Activated T-cell treated with anti-CD3 and anti-CD28 coated beads, Interleukin-2, amount 50 U/mL, for 24 hours (primary cell): ENCODE measurements at regions not wholly inside any gene's neighbourhood (a gene's known extent, or its start where the extent isn't known, plus 50 kb on each side); places are given as distances from the start of the nearest gene placed in this dataset.
"Not testable (repeated sequence)": the region's sequence is repeated elsewhere in the genome, so short reads cannot be mapped to it uniquely, and the experiment has no call there.

Source experiments
- DNase-seq: peaks from one replicate; pipeline ENCODE4 v3.0.0-alpha.2; 2020
- H3K27ac Mint-ChIP-seq: 2 replicates; pipeline ENCODE4 v1.8.0; 2020; ENCODE audit warnings: mild to moderate bottlenecking, mixed read lengths
- H3K27me3 Mint-ChIP-seq: 2 replicates; pipeline ENCODE4 v1.8.0; 2020; ENCODE audit warnings: mixed read lengths
- H3K36me3 Mint-ChIP-seq: 2 replicates; pipeline ENCODE4 v1.8.0; 2020; ENCODE audit warnings: low read depth, mixed read lengths
- H3K4me1 Mint-ChIP-seq: 2 replicates; pipeline ENCODE4 v1.8.0; 2020; ENCODE audit warnings: low read depth, mixed read lengths
- H3K4me3 Mint-ChIP-seq: 2 replicates; pipeline ENCODE4 v1.8.0; 2020; ENCODE audit warnings: mild to moderate bottlenecking, moderate library complexity, mixed read lengths
- H3K9me3 Mint-ChIP-seq: 2 replicates; pipeline ENCODE4 v1.8.0; 2020; ENCODE audit warnings: mixed read lengths

DNA sequence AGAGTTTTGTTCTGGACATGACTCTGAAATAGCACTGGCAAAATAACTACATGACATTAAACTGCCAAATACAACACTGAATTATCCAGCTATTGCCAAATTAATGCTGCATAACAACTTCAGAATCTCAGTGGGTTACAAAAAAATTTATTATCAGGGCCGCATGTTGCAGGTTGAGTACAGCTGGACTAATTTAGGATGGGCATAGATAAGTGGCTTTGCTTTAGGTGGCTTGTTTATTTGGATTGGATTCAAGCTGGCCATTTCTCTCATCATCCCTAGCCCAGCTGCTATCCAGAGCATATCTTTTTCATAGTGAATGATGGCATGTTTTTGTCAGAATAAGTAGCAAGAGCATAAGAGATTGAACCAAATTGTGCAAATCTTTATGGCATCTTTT, 1277.1 kb downstream of the REEP3 start:
- Mint-ChIP-seq H3K27ac (no peak overlapping the region), H3K36me3 (no peaks in the 10 kb centered on the region), H3K4me1 (no peaks in the 10 kb centered on the region), H3K4me3 (no peak overlapping the region), H3K9me3 (peaks cover 7% of the 10 kb centered on the region), H3K27me3 (no peaks in the 10 kb centered on the region)
- no peak for DNase-seq

DNA sequence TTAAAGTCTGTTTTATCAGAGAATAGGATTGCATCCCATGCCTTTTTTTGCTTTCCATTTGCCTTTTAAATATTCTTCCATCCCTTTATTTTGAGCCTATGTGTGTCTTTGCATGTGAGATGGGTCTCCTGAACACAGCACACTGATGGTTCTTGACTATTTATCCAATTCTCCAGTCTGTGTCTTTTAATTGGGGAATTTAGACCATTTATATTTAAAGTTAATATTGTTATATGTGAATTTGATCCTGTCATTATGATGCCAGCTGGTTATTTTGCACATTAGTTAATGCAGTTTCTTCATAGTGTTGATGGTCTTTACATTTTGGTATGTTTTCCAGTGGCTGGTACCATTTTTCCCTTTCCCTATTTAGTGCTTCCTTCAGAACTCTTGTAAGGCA, 1287.0 kb downstream of the REEP3 start:
- H3K36me3 Mint-ChIP-seq, H3K9me3 Mint-ChIP-seq, H3K4me3 Mint-ChIP-seq, H3K4me1 Mint-ChIP-seq, H3K27me3 Mint-ChIP-seq, DNase-seq, H3K27ac Mint-ChIP-seq: not testable (repeated sequence)

- H3K36me3 Mint-ChIP-seq, H3K4me3 Mint-ChIP-seq, DNase-seq, H3K27ac Mint-ChIP-seq, H3K4me1 Mint-ChIP-seq, H3K27me3 Mint-ChIP-seq, H3K9me3 Mint-ChIP-seq: not testable (repeated sequence)
These were observed 1288.8 kb downstream of the REEP3 start for GRCh38 chr10:64810046-64810445.

- Mint-ChIP-seq H3K4me1 (no peaks in the 10 kb centered on the region), H3K27me3 (no peaks in the 10 kb centered on the region), H3K9me3 (peaks cover 8% of the 10 kb centered on the region), H3K27ac (no peak overlapping the region), H3K4me3 (no peak overlapping the region), H3K36me3 (no peaks in the 10 kb centered on the region)
- no peak for DNase-seq
These were observed 1292.2 kb downstream of the REEP3 start for GRCh38 chr10:64813391-64813790.

GRCh38 chr10:64814201-64814600, 1293.0 kb downstream of the REEP3 start:
- no peaks in the 10 kb centered on the region for H3K27me3 Mint-ChIP-seq
- H3K27ac Mint-ChIP-seq = no peak overlapping the region
- H3K9me3 Mint-ChIP-seq = peaks cover 8% of the 10 kb centered on the region
- no peak for DNase-seq
- H3K36me3 Mint-ChIP-seq = no peaks in the 10 kb centered on the region
- no peaks in the 10 kb centered on the region for H3K4me1 Mint-ChIP-seq
- no peak overlapping the region for H3K4me3 Mint-ChIP-seq

DNA sequence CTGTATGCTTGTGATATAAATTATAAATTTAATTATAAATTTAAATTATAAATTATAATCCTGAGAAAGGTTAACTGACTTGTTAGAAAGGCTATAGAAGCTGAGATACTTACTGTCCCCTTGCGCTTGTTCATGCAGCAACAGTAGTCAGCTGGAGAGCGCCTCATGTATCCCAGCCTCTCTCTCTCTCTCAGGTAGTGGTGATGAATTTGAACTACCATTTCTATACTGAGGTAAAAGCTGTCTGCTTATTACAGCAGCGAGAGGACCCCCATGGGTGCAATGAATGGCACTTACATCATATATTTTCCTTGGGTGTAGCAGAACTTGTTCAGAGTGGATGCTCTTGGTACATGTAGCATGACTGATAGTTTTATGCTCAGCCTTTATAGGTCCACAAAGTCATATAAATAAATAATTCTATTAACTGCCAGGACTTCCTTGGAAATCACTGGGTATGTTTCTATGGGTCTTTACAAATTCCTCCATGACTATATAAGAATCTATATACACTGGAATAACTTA, 1308.7 kb downstream of the REEP3 start:
- DNase-seq = no peak
- no peaks in the 10 kb centered on the region for H3K36me3 Mint-ChIP-seq
- peaks cover 6% of the 10 kb centered on the region for H3K9me3 Mint-ChIP-seq
- H3K27me3 Mint-ChIP-seq = no peaks in the 10 kb centered on the region
- H3K27ac Mint-ChIP-seq = no peak overlapping the region
- H3K4me3 Mint-ChIP-seq = no peak overlapping the region
- H3K4me1 Mint-ChIP-seq = no peaks in the 10 kb centered on the region

DNA sequence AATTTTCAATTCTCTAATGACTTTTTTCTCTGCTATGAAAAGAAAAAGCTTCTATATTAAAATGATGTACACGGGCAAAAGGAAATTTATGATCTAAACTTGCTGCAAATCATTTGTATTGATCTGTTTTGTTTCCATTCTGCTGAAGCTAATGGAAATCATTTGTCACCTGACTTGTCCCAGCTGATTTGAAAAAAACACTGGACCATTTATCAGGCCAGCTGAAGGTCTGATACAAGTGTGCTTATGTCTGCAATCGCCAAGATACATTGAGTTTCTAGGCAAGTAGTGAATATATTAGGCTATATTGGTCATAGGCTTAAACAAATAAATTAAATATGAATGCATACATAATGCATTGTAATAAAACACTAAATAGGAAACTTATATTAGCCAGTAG, 1309.7 kb downstream of the REEP3 start:
- no peak overlapping the region for H3K4me3 Mint-ChIP-seq
- no peaks in the 10 kb centered on the region for H3K27me3 Mint-ChIP-seq
- H3K27ac Mint-ChIP-seq = no peak overlapping the region
- no peaks in the 10 kb centered on the region for H3K36me3 Mint-ChIP-seq
- H3K9me3 Mint-ChIP-seq = peaks cover 5% of the 10 kb centered on the region
- DNase-seq = no peak
- no peaks in the 10 kb centered on the region for H3K4me1 Mint-ChIP-seq

DNA sequence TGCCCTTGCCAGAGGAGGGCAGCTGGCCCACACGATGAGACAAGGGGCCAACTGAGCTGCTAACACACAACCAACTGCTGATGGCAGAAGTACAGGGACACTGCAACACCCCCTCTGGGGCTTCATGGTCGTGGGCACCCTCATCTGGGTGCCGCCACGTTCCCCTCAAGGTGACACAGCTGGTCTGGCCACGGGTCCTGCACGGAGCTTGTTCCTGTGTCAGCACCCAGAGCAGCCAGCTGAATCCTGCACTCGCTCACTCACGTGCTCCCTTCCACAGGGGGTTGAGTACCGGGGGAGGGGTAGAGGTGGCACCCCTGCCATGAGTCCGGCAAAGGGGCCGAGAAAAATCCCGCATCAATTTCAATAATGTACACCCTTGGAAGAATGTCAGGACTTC, 1319.1 kb downstream of the REEP3 start:
- H3K9me3 Mint-ChIP-seq = peaks cover 7% of the 10 kb centered on the region
- DNase-seq = no peak
- no peaks in the 10 kb centered on the region for H3K27me3 Mint-ChIP-seq
- no peak overlapping the region for H3K4me3 Mint-ChIP-seq
- H3K4me1 Mint-ChIP-seq = no peaks in the 10 kb centered on the region
- H3K36me3 Mint-ChIP-seq = no peaks in the 10 kb centered on the region
- no peak overlapping the region for H3K27ac Mint-ChIP-seq

GRCh38 chr10:64846700-64847099, 1325.5 kb downstream of the REEP3 start:
- H3K4me1 Mint-ChIP-seq = no peaks in the 10 kb centered on the region
- no peak overlapping the region for H3K4me3 Mint-ChIP-seq
- H3K9me3 Mint-ChIP-seq = peaks cover 6% of the 10 kb centered on the region
- no peak overlapping the region for H3K27ac Mint-ChIP-seq
- H3K27me3 Mint-ChIP-seq = no peaks in the 10 kb centered on the region
- DNase-seq = no peak
- no peaks in the 10 kb centered on the region for H3K36me3 Mint-ChIP-seq

DNA sequence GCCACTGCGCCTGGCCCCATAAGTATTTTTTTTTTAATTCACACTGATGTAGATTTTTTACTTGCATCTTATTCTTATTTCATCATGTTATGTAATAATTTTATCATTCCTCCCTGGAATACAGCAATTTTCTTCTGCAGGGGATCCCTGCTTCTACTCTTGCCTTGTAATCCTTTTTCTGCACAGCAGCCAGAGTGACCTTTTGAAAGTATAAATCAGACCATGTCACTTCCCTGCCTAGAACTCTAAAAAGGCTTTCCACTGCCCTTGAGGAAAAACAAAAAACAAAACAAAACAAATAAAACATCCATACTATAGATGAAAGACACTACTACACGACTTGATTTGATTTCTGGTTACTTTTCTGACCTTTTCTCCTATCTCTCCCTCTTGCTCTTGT, 1334.7 kb downstream of the REEP3 start:
- no peak overlapping the region for H3K27ac Mint-ChIP-seq
- H3K9me3 Mint-ChIP-seq = no peaks in the 10 kb centered on the region
- H3K27me3 Mint-ChIP-seq = no peaks in the 10 kb centered on the region
- no peaks in the 10 kb centered on the region for H3K36me3 Mint-ChIP-seq
- no peaks in the 10 kb centered on the region for H3K4me1 Mint-ChIP-seq
- H3K4me3 Mint-ChIP-seq = no peak overlapping the region
- no peak for DNase-seq

DNA sequence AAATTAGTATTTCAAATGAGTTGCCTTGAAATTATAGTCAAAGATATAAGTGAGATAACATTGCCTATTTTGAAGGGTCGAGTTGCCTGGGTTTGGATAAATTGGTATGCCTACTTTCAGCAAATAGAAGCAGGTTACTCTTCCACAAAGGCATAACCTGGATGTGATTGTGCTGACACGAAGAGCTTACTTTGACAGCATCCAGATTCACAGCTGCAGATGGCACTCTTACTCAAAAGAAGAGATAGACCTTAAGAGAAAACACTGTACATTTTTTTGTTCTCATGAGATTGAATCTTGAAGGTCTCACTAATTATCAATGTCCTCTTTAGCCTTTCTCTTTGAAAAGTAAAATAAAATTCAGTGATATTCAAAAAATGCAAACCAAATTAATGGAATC, 1338.7 kb downstream of the REEP3 start:
- DNase-seq = no peak
- Mint-ChIP-seq H3K27me3 (no peaks in the 10 kb centered on the region), H3K36me3 (no peaks in the 10 kb centered on the region), H3K4me1 (no peaks in the 10 kb centered on the region), H3K4me3 (no peak overlapping the region), H3K9me3 (peaks cover 4% of the 10 kb centered on the region), H3K27ac (no peak overlapping the region)

- Mint-ChIP-seq H3K4me3 (no peak overlapping the region), H3K4me1 (no peaks in the 10 kb centered on the region)
- no peak for DNase-seq
These were observed 1342.6 kb downstream of the REEP3 start for GRCh38 chr10:64863836-64864235.

DNA sequence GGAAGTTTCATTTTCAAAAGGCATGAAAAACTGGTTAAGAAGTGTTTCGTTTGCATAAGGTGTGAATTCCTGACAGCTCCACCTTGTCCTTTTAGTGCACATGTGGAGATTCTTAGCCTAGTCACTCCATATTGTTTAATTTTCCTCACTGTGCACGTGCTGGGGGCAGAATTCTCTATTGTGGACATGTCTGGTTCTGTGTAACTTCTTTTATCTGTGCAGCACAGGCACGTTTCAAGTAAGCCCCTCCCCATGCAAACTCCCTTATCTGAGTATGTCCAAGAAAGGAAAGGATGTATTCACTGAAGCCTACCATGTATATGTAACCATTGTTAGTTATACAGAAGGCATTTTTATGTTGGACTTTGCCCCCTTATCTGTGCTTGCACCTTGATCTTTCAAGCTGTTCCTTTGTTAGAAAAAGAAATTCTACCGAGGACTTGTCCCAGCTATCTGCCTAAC, 1346.3 kb downstream of the REEP3 start:
- Mint-ChIP-seq H3K9me3 (no peaks in the 10 kb centered on the region), H3K4me3 (no peak overlapping the region), H3K4me1 (no peaks in the 10 kb centered on the region), H3K27ac (no peak overlapping the region), H3K27me3 (no peaks in the 10 kb centered on the region), H3K36me3 (no peaks in the 10 kb centered on the region)
- no peak for DNase-seq

More at GRCh38 chr10:64863836-64864235, 1342.6 kb downstream of the REEP3 start:
- Mint-ChIP-seq H3K36me3 (no peaks in the 10 kb centered on the region), H3K27me3 (no peaks in the 10 kb centered on the region), H3K27ac (no peak overlapping the region), H3K9me3 (peaks cover 4% of the 10 kb centered on the region)

DNA sequence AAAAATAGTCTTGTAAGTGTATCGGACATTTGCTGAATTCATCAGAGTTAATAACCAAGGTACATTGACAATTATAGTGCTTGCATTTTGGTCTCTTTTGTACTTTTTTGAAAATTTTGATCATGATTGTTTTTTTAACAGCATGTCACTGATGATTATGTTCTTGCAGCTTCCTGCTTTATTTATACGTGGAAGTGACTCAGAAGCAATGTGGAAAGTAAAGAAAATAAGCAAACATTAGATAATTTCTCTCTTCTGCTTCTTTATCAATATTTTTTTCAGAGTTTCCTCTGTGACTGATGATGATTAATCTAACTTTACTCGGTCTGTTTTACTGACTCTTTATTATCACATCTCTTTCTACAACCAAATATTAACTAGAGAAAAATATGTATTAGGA, 1351.9 kb downstream of the REEP3 start:
- no peaks in the 10 kb centered on the region for H3K27me3 Mint-ChIP-seq
- H3K9me3 Mint-ChIP-seq = peaks cover 7% of the 10 kb centered on the region
- no peak overlapping the region for H3K27ac Mint-ChIP-seq
- H3K4me1 Mint-ChIP-seq = no peaks in the 10 kb centered on the region
- no peak for DNase-seq
- H3K4me3 Mint-ChIP-seq = no peak overlapping the region
- H3K36me3 Mint-ChIP-seq = no peaks in the 10 kb centered on the region

DNA sequence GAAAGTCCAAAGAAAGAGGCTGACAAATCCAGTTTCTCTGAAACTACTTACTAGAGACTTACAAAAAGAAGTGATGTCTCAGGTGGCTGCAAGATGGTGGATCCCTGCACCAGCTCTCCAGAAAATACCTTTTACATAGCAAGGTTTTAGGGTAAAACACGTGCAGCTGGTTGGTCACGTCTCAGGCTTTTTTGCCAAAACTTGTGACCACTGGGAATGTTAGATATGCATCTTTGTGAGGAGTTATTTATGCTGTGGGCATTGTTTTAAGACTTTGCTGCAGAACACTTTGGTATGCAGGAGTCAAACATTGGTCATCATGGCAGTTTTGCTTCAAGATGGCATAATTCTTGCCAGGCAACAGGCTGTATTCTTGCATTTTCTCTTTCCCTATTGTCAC, 1352.8 kb downstream of the REEP3 start:
- Mint-ChIP-seq H3K9me3 (peaks cover 7% of the 10 kb centered on the region), H3K27me3 (no peaks in the 10 kb centered on the region), H3K4me1 (no peaks in the 10 kb centered on the region), H3K36me3 (no peaks in the 10 kb centered on the region), H3K27ac (no peak overlapping the region), H3K4me3 (no peak overlapping the region)
- DNase-seq = no peak

GRCh38 chr10:64880546-64880945, 1359.3 kb downstream of the REEP3 start:
- Mint-ChIP-seq H3K4me1 (no peaks in the 10 kb centered on the region), H3K27ac (no peak overlapping the region), H3K4me3 (no peak overlapping the region), H3K36me3 (no peaks in the 10 kb centered on the region), H3K9me3 (peaks cover 7% of the 10 kb centered on the region), H3K27me3 (no peaks in the 10 kb centered on the region)
- DNase-seq = no peak
